ENCODE measurements at regions not wholly inside any gene's neighbourhood (a gene's known extent, or its start where the extent isn't known, plus 50 kb on each side); places are given as distances from the start of the nearest gene placed in this dataset.
A peak's percentile ranks its signal among the peaks of the same experiment; 100 is the strongest.

DNA sequence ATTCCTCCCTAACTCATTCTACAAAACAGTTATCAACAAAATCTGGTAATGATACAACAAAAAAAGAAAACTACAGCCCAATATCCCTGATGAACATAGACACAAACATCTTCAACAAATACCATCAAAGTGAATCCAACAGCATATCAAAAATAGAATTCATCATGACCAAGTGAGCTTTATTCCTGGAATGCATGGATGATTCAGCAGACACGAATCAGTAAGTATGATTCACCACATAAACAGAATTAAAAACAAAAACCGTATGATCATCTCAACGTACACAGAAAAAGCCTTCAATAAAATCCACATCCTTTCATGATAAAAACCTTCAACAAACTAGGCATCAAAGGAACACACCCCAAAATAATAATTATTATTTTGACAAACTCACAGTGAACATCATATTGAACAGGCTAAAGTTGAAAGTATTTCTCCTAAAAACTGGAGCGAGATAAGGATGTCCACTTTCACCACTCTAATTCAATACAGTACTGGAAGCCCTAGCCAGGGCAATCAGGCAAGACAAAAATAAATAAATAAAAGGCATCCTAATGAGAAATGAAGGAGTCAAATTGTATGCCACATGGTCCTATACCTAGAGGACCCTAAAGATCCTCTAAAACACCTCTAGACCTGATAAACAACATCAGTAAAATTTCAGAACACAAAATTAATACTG is 305.1 kb upstream of the RGMB start:
- DNase-seq = peak; percentile 4

- DNase-seq = no peak
Observed at GRCh38 chr5:98470747-98471146, 302.7 kb upstream of the RGMB start.

GRCh38 chr5:98471458-98471857 is 302.0 kb upstream of the RGMB start:
- no peak for DNase-seq

- DNase-seq = no peak
Observed at GRCh38 chr5:98474216-98474615, 299.2 kb upstream of the RGMB start.

- DNase-seq = no peak
Observed at GRCh38 chr5:98474782-98475181, 298.7 kb upstream of the RGMB start.

- no peak for DNase-seq
Observed at GRCh38 chr5:98482321-98483300, 290.9 kb upstream of the RGMB start.

DNA sequence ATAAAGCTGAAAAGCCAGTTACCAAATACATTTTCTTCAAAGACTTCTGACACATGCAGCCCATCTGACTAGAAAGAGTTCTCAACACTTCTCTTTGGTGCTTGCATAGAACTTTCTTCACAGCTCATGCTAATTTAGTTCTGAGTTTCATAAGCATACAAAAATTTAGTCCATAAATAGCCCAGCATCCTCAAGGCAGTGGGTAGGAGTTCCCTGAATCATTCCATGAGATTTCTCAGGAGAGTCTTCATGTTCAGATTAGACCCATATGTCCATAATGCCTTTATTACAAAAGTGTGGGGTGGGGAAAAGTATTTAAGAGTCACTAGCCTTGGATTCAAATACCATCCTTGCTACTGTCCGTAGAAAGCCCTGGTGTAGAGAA is 290.2 kb upstream of the RGMB start:
- DNase-seq = no peak

GRCh38 chr5:98489021-98489420 is 284.4 kb upstream of the RGMB start:
- DNase-seq = no peak

DNA sequence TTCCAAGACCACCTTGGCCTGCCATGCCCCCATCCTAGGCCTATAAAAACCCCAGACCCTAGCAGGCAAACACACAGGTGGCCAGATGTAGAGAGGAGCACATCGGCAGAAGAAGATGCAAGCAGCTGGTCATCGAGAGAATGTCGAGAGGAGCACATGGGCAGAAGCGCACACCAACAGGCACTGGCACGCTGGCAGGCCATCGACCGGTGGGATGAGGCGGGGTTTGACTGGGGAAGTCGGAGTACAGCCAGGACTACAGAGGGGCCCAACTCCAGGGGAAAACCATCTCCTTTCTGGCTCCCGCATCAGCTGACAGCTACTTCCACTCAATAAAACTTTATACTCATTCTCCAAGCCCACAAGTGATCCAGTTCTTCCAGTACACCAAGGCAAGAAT is 283.1 kb upstream of the RGMB start:
- no peak for DNase-seq

DNA sequence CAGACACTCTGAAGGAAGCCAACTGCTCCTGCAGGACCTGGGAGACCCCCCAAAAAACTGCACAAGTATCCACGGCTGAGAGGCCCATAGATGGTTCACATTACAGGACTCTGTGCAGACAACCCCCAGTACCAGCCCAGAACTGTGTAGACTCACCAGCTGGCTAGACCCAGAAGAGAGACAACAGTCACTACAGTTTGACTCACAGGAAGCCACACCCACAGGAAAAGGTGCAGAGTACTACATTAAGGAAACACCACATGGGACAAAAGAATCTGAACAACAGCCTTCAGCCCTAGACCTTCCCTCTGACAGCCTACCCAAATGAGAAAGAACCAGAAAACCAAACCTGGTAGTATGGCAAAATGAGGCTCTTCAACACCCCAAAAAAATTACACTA is 281.2 kb upstream of the RGMB start:
- peak; percentile 24 for DNase-seq

DNA sequence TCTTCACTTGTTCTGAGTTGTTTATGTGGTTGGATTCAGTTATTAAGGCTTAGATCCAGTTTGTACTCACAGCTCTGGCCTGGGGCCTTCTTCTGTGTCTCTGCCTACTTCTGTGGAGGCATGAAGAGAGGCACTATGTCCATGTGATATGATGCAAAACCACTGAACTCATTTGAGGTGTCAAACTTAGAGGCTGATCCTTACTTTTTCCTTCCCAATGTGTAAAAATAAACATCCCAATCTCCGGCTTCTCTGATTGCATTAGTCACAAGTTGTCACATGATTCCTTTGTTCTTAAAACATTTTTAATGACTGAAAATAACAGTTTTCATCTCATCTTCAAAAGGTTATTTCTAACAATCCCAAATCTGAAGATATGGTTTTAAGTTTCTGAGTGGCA is 276.0 kb upstream of the RGMB start:
- DNase-seq = no peak

DNA sequence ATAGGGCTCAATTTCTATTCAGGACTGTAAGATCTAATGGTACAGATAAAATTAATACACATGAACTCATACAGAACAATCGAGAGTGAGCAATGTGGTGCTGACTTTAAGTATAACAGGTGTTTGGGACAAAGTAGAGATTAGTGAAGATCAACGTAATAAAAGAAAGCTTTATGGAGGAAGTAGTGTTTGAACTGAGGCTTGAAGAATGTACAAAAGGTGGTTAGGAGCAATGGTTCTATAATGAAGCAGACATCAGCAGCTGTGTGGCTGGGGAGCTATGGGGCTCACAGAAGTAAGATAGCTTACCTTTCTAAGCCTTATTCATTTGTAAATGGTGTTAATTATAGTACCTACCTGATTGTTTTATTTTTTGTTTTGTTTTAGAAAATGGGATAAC is 275.4 kb upstream of the RGMB start:
- DNase-seq = no peak

DNA sequence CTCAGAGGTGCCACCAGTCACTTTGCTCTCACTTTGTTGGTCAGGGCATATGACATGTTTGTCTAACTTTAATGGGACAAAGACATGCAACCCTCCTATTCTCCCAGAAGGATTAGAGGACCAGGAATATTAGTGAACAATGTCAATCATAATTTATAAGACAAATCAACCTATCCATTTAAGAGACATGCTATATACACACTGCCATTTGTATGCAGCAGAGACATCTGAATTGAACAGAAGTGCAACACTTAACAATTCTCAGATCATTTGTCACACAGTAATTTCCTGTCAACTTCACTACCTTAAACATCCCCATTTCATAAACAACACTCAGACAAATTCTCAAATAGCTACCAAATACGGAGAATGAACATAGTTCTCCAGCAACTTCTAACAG is 273.6 kb upstream of the RGMB start:
- no peak for DNase-seq

- DNase-seq = no peak
Observed at GRCh38 chr5:98500811-98501210, 272.7 kb upstream of the RGMB start.

- no peak for DNase-seq
Observed at GRCh38 chr5:98503616-98504015, 269.8 kb upstream of the RGMB start.

GRCh38 chr5:98504505-98504904 is 269.0 kb upstream of the RGMB start:
- peak; percentile 38 for DNase-seq

GRCh38 chr5:98510143-98510985 is 263.1 kb upstream of the RGMB start:
- peak; percentile 36 for DNase-seq

GRCh38 chr5:98513380-98513779 is 260.1 kb upstream of the RGMB start:
- DNase-seq = peak; percentile 8

GRCh38 chr5:98514215-98514614 is 259.2 kb upstream of the RGMB start:
- no peak for DNase-seq

DNA sequence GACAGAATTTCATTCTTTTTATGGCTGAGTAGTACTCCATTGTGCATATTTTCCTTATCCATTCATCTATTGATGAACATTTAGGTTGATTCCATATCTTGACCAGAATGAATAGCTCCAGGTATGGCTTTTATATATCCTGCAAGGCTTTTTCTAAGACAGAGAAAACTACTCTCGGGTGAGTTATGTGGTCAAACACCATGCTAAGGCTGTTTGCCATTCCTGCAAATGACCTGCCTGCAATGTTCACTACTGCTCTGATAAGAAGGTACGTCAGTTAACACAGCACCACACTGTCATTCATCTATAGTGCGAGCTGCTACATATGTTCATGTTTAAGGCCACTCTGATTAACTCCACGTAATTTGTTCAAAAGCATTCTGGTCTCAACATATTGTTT is 256.8 kb upstream of the RGMB start:
- no peak for DNase-seq

DNA sequence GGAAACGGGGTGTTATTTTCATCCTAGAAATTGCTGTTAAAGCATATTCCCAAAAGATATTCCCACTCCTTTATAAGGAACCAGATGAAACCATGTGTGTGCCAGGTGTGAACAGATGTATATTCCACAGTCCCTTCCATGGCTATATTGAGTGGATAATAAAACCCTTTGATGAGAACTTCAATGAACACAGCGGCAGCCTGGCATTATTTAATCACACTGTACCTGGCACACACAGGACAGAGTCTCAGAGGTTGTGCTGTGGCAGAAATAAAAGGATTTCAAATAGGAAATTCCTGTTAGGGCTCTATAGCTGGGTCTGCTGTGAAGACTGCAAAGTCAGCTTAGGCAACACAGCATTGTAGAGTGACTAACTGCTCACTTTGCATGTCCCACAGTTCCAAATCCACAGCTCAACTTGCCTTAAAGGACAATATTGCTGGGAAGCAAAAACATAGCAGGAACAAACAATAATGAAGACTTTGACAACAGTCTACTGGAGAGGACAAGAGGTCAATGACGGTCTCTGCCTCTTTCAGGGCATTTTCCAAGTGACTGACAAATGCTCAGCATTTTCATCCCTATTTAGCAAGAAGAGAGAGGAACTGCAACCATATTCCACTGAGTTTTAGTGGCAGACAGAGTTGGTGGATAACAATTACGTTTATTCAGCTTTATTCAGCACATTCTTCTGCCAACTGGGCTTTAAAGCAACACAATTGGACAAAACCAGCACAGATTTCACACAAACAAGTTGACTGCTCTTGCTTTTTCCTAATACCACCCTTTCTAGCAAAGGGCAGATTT is 255.7 kb upstream of the RGMB start:
- no peak for DNase-seq

DNA sequence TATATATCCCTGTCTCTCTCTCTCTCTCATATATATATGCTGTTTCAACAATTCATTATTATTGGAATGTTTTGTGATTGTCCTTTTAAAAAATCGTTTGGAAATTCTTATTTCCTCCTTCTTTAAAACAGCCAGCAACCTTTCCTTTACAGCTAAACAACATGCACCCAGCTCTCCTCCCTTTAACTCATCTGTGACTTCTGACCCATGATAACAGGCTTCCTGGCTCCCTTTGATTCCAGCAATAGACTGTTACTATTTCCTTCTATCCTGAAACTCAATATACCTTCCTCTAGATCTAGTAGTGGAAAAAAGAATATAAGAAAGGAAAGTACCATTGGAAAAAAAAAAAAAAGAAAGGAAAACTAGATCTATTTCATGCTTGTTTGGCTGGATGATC is 254.7 kb upstream of the RGMB start:
- no peak for DNase-seq

GRCh38 chr5:98519571-98519970 is 253.9 kb upstream of the RGMB start:
- no peak for DNase-seq
